GM23338 (cell line): ENCODE measurements at regions not wholly inside any gene's neighbourhood (a gene's known extent, or its start where the extent isn't known, plus 50 kb on each side); places are given as distances from the start of the nearest gene placed in this dataset.

Experiments
- ATAC-seq: fragments of 200-7000 bp; cut with Tn5 transposase; 3 replicates; pipeline ENCODE4 v1.9.1; 2020
- DNase-seq: peaks from one replicate; pipeline ENCODE4 v3.0.0-alpha.2; 2015; ENCODE audit warnings: low spot score
- H2AFZ ChIP-seq: fragments of 200-600 bp; sonication (generic); 2 replicates; pipeline ENCODE4 v1.8.0; 2016; ENCODE audit warnings: antibody characterized with exemption, mild to moderate bottlenecking, moderate library complexity
- H3F3A ChIP-seq: fragments of 200-600 bp; sonication (generic); replicated peaks from 2 replicates; pipeline ENCODE4 v1.8.0; 2017; ENCODE audit warnings: antibody characterized with exemption, mixed run types, low read depth
- H3K27ac ChIP-seq: fragments of 200-600 bp; sonication (generic); 2 replicates; pipeline ENCODE4 v1.6.1; 2016; ENCODE audit warnings: low read depth
- H3K27me3 ChIP-seq: fragments of 200-600 bp; sonication (generic); 2 replicates; pipeline ENCODE4 v1.8.0; 2016; ENCODE audit warnings: mild to moderate bottlenecking, mixed run types, moderate library complexity; ENCODE audit not compliant: insufficient read depth
- H3K36me3 ChIP-seq: fragments of 200-600 bp; sonication (generic); 2 replicates; pipeline ENCODE4 v1.8.0; 2016; ENCODE audit warnings: mild to moderate bottlenecking; ENCODE audit not compliant: insufficient read depth
- H3K4me1 ChIP-seq: fragments of 200-600 bp; sonication (generic); 2 replicates; pipeline ENCODE4 v1.8.0; 2016; ENCODE audit warnings: mild to moderate bottlenecking, moderate library complexity; ENCODE audit not compliant: insufficient read depth
- H3K4me2 ChIP-seq: fragments of 200-600 bp; sonication (generic); 2 replicates; pipeline ENCODE4 v1.7.1; 2017; ENCODE audit warnings: mixed run types
- H3K4me3 ChIP-seq: fragments of 200-600 bp; sonication (generic); 2 replicates; pipeline ENCODE4 v1.6.1; 2016; ENCODE audit warnings: mixed run types
- H3K79me2 ChIP-seq: fragments of 200-600 bp; sonication (generic); replicated peaks from 2 replicates; pipeline ENCODE4 v1.8.0; 2017; ENCODE audit warnings: mild to moderate bottlenecking; ENCODE audit not compliant: insufficient read depth
- H3K9me2 ChIP-seq: fragments of 200-600 bp; sonication (generic); 2 replicates; pipeline ENCODE4 v1.8.0; 2017; ENCODE audit not compliant: insufficient read depth
- H4K20me1 ChIP-seq: fragments of 200-600 bp; sonication (generic); replicated peaks from 2 replicates; pipeline ENCODE4 v1.8.0; 2017; ENCODE audit warnings: mild to moderate bottlenecking; ENCODE audit not compliant: insufficient read depth
- H3K27ac Mint-ChIP-seq: 2 replicates; pipeline ENCODE4 v1.8.0; 2020; ENCODE audit warnings: inconsistent platforms, mild to moderate bottlenecking, moderate library complexity, mixed read lengths
- H3K27me3 Mint-ChIP-seq: 3 replicates; pipeline ENCODE4 v1.8.0; 2022; ENCODE audit warnings: low read depth, mild to moderate bottlenecking, moderate library complexity, mixed read lengths, inconsistent platforms; ENCODE audit not compliant: insufficient read depth, poor library complexity
- H3K36me3 Mint-ChIP-seq: 3 replicates; pipeline ENCODE4 v1.8.0; 2021; ENCODE audit warnings: low read depth, mild to moderate bottlenecking, inconsistent platforms, moderate library complexity, mixed read lengths
- H3K4me1 Mint-ChIP-seq: 3 replicates; pipeline ENCODE4 v1.8.0; 2020; ENCODE audit warnings: mild to moderate bottlenecking, inconsistent platforms, mixed read lengths
- H3K4me3 Mint-ChIP-seq: 3 replicates; pipeline ENCODE4 v1.8.0; 2021; ENCODE audit warnings: moderate library complexity, mild to moderate bottlenecking, inconsistent platforms, mixed read lengths
- H3K9me3 Mint-ChIP-seq: 3 replicates; pipeline ENCODE4 v1.8.0; 2020; ENCODE audit warnings: moderate library complexity, mild to moderate bottlenecking, inconsistent platforms, mixed read lengths
- CREB1 ChIP-seq: fragments of 250-450 bp; sonication (Bioruptor Pico); IDR thresholded peaks from 2 replicates; pipeline ENCODE4 v1.5.0; 2020; ENCODE audit warnings: low read depth, mild to moderate bottlenecking, moderate library complexity
- EZH2 ChIP-seq: fragments of 200-600 bp; sonication (generic); IDR thresholded peaks from one replicate; pipeline ENCODE4 v1.8.0; 2017; ENCODE audit warnings: antibody characterized with exemption, mild to moderate bottlenecking, low read depth; ENCODE audit not compliant: unreplicated experiment
- JUNB ChIP-seq: IDR thresholded peaks from one replicate; pipeline ENCODE4 v1.6.1; 2016; ENCODE audit warnings: antibody characterized with exemption; ENCODE audit not compliant: unreplicated experiment
- POLR2AphosphoS5 ChIP-seq: IDR thresholded peaks from 2 replicates; pipeline ENCODE4 v1.6.1; 2016; ENCODE audit warnings: antibody characterized with exemption, low read depth
- STAT1 ChIP-seq: IDR thresholded peaks from one replicate; pipeline ENCODE4 v1.6.1; 2016; ENCODE audit warnings: antibody characterized with exemption; ENCODE audit not compliant: unreplicated experiment
- ZNF114 ChIP-seq: fragments of 250-450 bp; sonication (Bioruptor Pico); IDR thresholded peaks from 2 replicates; pipeline ENCODE4 v1.5.0; 2020; ENCODE audit warnings: mild to moderate bottlenecking, moderate library complexity
- ZNF331 ChIP-seq: fragments of 250-450 bp; sonication (Bioruptor Pico); IDR thresholded peaks from 2 replicates; pipeline ENCODE4 v1.5.0; 2020; ENCODE audit warnings: low read depth, mild to moderate bottlenecking, moderate library complexity
- TF ChIP-seq, protein P1 (sequence below): IDR thresholded peaks from 2 replicates; pipeline ENCODE4 v1.6.1; 2016; ENCODE audit warnings: antibody characterized with exemption
- TF ChIP-seq, protein P2 (sequence below): IDR thresholded peaks from one replicate; pipeline ENCODE4 v1.6.1; 2018; ENCODE audit warnings: antibody characterized with exemption; ENCODE audit not compliant: unreplicated experiment
- TF ChIP-seq, protein P3 (sequence below), 2 experiments: fragments of 200-600 bp in 1 of 2; sonication (generic) in 1 of 2; conservative IDR thresholded peaks; 2 replicates each; pipeline versions ENCODE4 v1.5.1 to v1.6.1; 2016 to 2017; ENCODE audit warnings: antibody characterized with exemption in 2 of 2, low read depth in 2 of 2, mild to moderate bottlenecking in 2 of 2, moderate library complexity in 1 of 2

DNA sequence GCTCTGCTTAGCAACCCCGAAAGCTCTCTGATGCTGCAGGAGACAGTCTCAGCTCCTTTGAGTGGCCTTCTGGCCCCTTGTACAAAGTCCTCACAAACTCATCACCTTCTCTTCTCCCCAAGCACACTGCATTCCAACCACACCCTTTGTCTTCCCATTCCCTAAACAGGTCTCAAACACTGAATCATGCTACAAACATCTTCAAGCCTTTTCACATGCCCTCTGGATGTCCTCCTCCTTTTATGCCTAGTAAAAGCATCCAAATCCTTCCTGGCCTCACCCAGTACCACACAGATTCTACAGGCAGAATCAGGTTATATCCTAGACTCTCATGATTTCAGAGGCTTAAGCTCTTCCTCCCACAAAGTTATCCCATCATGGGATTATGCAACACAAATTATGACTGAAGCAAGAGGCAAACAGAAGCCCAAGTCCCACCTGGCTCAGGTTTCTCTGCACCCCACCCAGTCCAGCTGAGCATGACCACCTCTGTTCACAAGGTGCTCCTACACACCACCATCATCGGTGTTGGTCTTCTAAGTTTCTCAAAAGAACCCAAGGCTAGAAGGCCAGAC lies 61.4 kb upstream of the PCED1B start (continued):
- no peak for TF ChIP-seq CREB1
- TF ChIP-seq, protein P1, sequence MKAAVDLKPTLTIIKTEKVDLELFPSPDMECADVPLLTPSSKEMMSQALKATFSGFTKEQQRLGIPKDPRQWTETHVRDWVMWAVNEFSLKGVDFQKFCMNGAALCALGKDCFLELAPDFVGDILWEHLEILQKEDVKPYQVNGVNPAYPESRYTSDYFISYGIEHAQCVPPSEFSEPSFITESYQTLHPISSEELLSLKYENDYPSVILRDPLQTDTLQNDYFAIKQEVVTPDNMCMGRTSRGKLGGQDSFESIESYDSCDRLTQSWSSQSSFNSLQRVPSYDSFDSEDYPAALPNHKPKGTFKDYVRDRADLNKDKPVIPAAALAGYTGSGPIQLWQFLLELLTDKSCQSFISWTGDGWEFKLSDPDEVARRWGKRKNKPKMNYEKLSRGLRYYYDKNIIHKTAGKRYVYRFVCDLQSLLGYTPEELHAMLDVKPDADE, result no peak

DNA sequence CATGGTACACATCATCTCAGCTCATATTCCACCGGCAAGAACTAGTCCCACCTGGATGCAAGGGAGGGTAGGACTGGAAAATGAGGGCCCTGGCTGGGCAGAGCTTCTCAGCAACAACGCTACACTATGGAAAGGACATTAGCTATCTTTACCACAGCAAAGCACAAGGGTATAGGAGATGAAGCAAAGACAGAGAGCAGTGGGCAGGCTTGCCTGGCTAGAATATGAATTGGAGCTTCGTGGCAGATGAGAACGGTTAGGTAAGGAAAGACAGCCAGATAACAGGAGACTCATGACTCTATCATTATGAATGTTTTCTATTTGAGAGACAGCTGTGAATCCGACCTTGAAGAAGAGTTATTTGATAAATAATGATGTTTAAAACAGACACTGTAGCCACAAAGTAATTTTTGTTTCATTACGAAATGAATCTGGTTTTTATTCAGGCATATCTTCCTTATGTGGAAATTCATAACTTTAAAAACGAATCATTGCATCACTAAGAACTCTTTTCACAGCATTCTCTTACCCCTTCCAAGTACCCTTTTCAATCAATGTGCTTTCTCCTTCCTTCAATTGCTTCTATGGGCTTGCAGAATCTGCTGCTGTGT lies 59.1 kb upstream of the PCED1B start:
- H3K4me1 ChIP-seq, result no peaks in the 10 kb centered on the region

DNA sequence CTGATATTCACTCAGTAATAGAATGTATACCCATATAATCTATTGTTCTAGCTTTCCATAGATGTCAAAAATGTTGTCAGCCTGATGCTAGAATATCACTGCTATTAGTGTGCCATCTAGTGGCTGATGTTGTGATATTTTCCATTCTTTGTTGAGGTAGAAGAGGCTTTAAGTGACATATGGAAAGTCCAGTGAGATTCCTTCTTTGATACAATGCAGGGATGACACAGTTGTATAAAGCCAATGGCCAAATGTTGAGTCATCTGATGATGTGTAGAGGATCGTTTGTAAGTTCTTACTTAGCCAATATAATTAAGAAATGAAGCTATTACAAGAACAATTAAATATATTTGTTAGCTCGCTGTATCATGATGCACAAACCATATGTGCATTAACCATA lies 58.1 kb upstream of the PCED1B start:
- Mint-ChIP-seq H3K4me3 (no peak overlapping the region), H3K36me3 (no peaks in the 10 kb centered on the region), H3K4me1 (no peaks in the 10 kb centered on the region), H3K27me3 (peaks cover 7% of the 10 kb centered on the region), H3K27ac (no peak overlapping the region), H3K9me3 (no peaks in the 10 kb centered on the region)
- Histone ChIP-seq H3F3A (no peaks in the 10 kb centered on the region), H3K4me2 (no peak overlapping the region), H3K27ac (no peak overlapping the region), H3K4me3 (no peak overlapping the region), H2AFZ (no peak overlapping the region), H3K27me3 (no peaks in the 10 kb centered on the region), H3K9me2 (peaks cover 6% of the 10 kb centered on the region; the same call in 1 of the 2 replicates), H4K20me1 (no peaks in the 10 kb centered on the region), H3K79me2 (no peaks in the 10 kb centered on the region), H3K36me3 (no peaks in the 10 kb centered on the region), H3K4me1 (no peaks in the 10 kb centered on the region)
- no peak for TF ChIP-seq STAT1
- no peak for TF ChIP-seq ZNF331
- TF ChIP-seq POLR2AphosphoS5, result no peak
- TF ChIP-seq, protein P2, sequence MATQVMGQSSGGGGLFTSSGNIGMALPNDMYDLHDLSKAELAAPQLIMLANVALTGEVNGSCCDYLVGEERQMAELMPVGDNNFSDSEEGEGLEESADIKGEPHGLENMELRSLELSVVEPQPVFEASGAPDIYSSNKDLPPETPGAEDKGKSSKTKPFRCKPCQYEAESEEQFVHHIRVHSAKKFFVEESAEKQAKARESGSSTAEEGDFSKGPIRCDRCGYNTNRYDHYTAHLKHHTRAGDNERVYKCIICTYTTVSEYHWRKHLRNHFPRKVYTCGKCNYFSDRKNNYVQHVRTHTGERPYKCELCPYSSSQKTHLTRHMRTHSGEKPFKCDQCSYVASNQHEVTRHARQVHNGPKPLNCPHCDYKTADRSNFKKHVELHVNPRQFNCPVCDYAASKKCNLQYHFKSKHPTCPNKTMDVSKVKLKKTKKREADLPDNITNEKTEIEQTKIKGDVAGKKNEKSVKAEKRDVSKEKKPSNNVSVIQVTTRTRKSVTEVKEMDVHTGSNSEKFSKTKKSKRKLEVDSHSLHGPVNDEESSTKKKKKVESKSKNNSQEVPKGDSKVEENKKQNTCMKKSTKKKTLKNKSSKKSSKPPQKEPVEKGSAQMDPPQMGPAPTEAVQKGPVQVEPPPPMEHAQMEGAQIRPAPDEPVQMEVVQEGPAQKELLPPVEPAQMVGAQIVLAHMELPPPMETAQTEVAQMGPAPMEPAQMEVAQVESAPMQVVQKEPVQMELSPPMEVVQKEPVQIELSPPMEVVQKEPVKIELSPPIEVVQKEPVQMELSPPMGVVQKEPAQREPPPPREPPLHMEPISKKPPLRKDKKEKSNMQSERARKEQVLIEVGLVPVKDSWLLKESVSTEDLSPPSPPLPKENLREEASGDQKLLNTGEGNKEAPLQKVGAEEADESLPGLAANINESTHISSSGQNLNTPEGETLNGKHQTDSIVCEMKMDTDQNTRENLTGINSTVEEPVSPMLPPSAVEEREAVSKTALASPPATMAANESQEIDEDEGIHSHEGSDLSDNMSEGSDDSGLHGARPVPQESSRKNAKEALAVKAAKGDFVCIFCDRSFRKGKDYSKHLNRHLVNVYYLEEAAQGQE, result no peak
- no peak for TF ChIP-seq CREB1
- TF ChIP-seq, protein P3, sequence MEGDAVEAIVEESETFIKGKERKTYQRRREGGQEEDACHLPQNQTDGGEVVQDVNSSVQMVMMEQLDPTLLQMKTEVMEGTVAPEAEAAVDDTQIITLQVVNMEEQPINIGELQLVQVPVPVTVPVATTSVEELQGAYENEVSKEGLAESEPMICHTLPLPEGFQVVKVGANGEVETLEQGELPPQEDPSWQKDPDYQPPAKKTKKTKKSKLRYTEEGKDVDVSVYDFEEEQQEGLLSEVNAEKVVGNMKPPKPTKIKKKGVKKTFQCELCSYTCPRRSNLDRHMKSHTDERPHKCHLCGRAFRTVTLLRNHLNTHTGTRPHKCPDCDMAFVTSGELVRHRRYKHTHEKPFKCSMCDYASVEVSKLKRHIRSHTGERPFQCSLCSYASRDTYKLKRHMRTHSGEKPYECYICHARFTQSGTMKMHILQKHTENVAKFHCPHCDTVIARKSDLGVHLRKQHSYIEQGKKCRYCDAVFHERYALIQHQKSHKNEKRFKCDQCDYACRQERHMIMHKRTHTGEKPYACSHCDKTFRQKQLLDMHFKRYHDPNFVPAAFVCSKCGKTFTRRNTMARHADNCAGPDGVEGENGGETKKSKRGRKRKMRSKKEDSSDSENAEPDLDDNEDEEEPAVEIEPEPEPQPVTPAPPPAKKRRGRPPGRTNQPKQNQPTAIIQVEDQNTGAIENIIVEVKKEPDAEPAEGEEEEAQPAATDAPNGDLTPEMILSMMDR (conservative IDR thresholded peaks at IDR 0.05; ENCODE audit: low read depth in 2 of 2), result peak; percentile 80 to 81
- ATAC-seq (peak; percentile 53; the same call in 2 of the 3 replicates), DNase-seq (peak; percentile 73)

More for the DNA sequence above, 59.1 kb upstream of the PCED1B start:
- H3K79me2 ChIP-seq, result no peaks in the 10 kb centered on the region
- H2AFZ ChIP-seq, result no peak overlapping the region
- DNase-seq (no peak), ATAC-seq (no peak)
- H3K27me3 ChIP-seq, result no peaks in the 10 kb centered on the region
- no peak overlapping the region for H3K4me3 ChIP-seq
- Mint-ChIP-seq H3K4me3 (no peak overlapping the region), H3K9me3 (no peaks in the 10 kb centered on the region), H3K36me3 (no peaks in the 10 kb centered on the region), H3K4me1 (no peaks in the 10 kb centered on the region), H3K27ac (no peak overlapping the region), H3K27me3 (peaks cover 7% of the 10 kb centered on the region)
- TF ChIP-seq ZNF114 (CRISPR knock-in tag) (no peak), EZH2 (no peak), JUNB (no peak)
- TF ChIP-seq, protein P1, result no peak
- H3K9me2 ChIP-seq, result peaks cover 6% of the 10 kb centered on the region; the same call in 1 of the 2 replicates
- no peaks in the 10 kb centered on the region for H4K20me1 ChIP-seq
- no peak overlapping the region for H3K4me2 ChIP-seq
- H3K36me3 ChIP-seq, result no peaks in the 10 kb centered on the region
- H3F3A ChIP-seq, result no peaks in the 10 kb centered on the region
- no peak overlapping the region for H3K27ac ChIP-seq
